PC-3 (cell line): ENCODE measurements at regions not wholly inside any gene's neighbourhood (a gene's known extent, or its start where the extent isn't known, plus 50 kb on each side); places are given as distances from the start of the nearest gene placed in this dataset.

ENCODE experiments used
- ATAC-seq: fragments of 200-7000 bp; cut with Tn5 transposase; 2 replicates; pipeline ENCODE4 v1.9.1; 2020; ENCODE audit warnings: mild to moderate bottlenecking, moderate library complexity
- BruUV-seq: library from RNA; stranded (reverse); fragments of 400-500 nt; replicated peaks from 2 replicates; lab custom pipeline; 2021; lab: Mats Ljungman, UMichigan
- CTCF ChIA-PET: fragments of 300-600 bp; sonication (Branson Sonifier 250); formaldehyde crosslinking; loops from one replicate; lab custom pipeline; 2022; ENCODE audit warnings: antibody characterized with exemption; lab: Charles Lee
- POLR2A ChIA-PET: fragments of 300-600 bp; sonication (Branson Sonifier 250); formaldehyde crosslinking; loops from one replicate; lab custom pipeline; 2022; ENCODE audit warnings: antibody characterized with exemption; ENCODE audit not compliant: unreplicated experiment; lab: Charles Lee
- DNase-seq: peaks from one replicate; pipeline ENCODE4 v3.0.0-alpha.2; 2015
- H2AFZ ChIP-seq: fragments of 300-600 bp; sonication (generic); 2 replicates; pipeline ENCODE4 v1.6.0; 2016; ENCODE audit warnings: antibody characterized with exemption, low read length
- H3F3A ChIP-seq: fragments of 300-600 bp; sonication (generic); one replicate; pipeline ENCODE4 v1.6.0; 2017; ENCODE audit warnings: antibody characterized with exemption, low read length, control low read depth, mild to moderate bottlenecking; ENCODE audit not compliant: unreplicated experiment
- H3K27ac ChIP-seq: fragments of 300-600 bp; sonication (generic); 2 replicates; pipeline ENCODE4 v1.5.1; 2016; ENCODE audit warnings: mild to moderate bottlenecking, low read length
- H3K27me3 ChIP-seq: fragments of 300-600 bp; sonication (generic); 2 replicates; pipeline ENCODE4 v1.6.1; 2016; ENCODE audit warnings: low read length, mixed read lengths
- H3K36me3 ChIP-seq: fragments of 300-600 bp; sonication (generic); 2 replicates; pipeline ENCODE4 v1.6.1; 2016; ENCODE audit warnings: low read depth, mixed run types, low read length, mixed read lengths
- H3K4me1 ChIP-seq: fragments of 300-600 bp; sonication (generic); 2 replicates; pipeline ENCODE4 v1.5.1; 2016; ENCODE audit warnings: low read length; ENCODE audit not compliant: insufficient read depth
- H3K4me2 ChIP-seq: fragments of 300-600 bp; sonication (generic); 2 replicates; pipeline ENCODE4 v1.6.0; 2016; ENCODE audit warnings: low read length
- H3K4me3 ChIP-seq: fragments of 300-600 bp; sonication (generic); 2 replicates; pipeline ENCODE4 v1.5.1; 2016; ENCODE audit warnings: mild to moderate bottlenecking, low read length, mixed read lengths
- H3K79me2 ChIP-seq: fragments of 300-600 bp; sonication (generic); 2 replicates; pipeline ENCODE4 v1.6.1; 2017; ENCODE audit warnings: low read length, mixed read lengths
- H3K9ac ChIP-seq: fragments of 300-600 bp; sonication (generic); 2 replicates; pipeline ENCODE4 v1.6.0; 2016; ENCODE audit warnings: mild to moderate bottlenecking, low read length
- H3K9me2 ChIP-seq: fragments of 300-600 bp; sonication (generic); replicated peaks from 2 replicates; pipeline ENCODE4 v1.6.1; 2016; ENCODE audit warnings: mixed run types, low read length, mixed read lengths
- H3K9me3 ChIP-seq: fragments of 300-600 bp; sonication (generic); 2 replicates; pipeline ENCODE4 v1.6.1; 2016; ENCODE audit warnings: low read length, mixed read lengths
- H4K20me1 ChIP-seq: fragments of 300-600 bp; sonication (generic); 2 replicates; pipeline ENCODE4 v1.6.1; 2016; ENCODE audit warnings: low read length, mixed read lengths
- CTCF ChIP-seq: fragments of 300-600 bp; sonication (generic); conservative IDR thresholded peaks from 2 replicates; pipeline ENCODE4 v1.5.1; 2017; ENCODE audit warnings: antibody characterized with exemption, low read depth, mild to moderate bottlenecking, low read length
- EZH2 ChIP-seq: fragments of 300-600 bp; sonication (generic); IDR thresholded peaks from one replicate; pipeline ENCODE4 v1.6.1; 2017; ENCODE audit warnings: antibody characterized with exemption, mild to moderate bottlenecking, low read length; ENCODE audit not compliant: unreplicated experiment
- EZH2phosphoT487 ChIP-seq: fragments of 300-600 bp; sonication (generic); IDR thresholded peaks from 2 replicates; pipeline ENCODE4 v1.6.1; 2018; ENCODE audit warnings: mild to moderate bottlenecking, antibody characterized with exemption, low read length, borderline replicate concordance
- intact Hi-C: fragments of 100-400 bp; cut with micrococcal nuclease; formaldehyde crosslinking; loops from 2 replicates; pipeline ENCODE4 v1.9.0; 2023

DNA sequence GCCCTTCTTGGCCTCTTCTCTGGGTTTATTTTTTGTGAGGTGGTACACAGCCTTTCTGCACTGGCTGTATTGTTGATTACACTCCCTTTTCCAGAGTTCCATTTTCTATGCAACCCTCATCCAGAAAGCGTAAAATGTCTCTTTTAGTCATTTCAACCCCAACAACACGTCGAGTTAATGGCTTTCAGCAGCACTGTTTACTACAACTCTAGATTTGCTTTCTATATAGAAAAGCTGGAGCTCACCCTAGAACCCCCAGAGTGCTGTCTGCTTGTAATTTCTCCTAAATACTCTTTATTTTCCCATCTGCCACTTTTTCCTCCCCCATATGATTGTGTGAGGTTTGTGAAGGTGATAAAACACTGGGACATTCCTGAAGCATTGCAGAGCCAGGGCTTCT lies 148.9 kb upstream of the TMTC4 start:
- ChIA-PET CTCF (no interaction called here), POLR2A (no interaction called here)
- TF ChIP-seq EZH2phosphoT487 (no peak), EZH2 (no peak), CTCF (no peak)
- ATAC-seq (no peak), DNase-seq (no peak)
- no peaks in the 10 kb centered on the region for H3K9me2 ChIP-seq
- H3K27me3 ChIP-seq: peaks cover 21% of the 10 kb centered on the region
- no peaks in the 10 kb centered on the region for H4K20me1 ChIP-seq
- no peaks in the 10 kb centered on the region for H3K9me3 ChIP-seq
- BruUV-seq: no TSS peak
- no peak overlapping the region for H3K9ac ChIP-seq
- no peaks in the 10 kb centered on the region for H3K36me3 ChIP-seq
- no peak overlapping the region for H3K27ac ChIP-seq
- no peaks in the 10 kb centered on the region for H3K79me2 ChIP-seq
- H2AFZ ChIP-seq: no peak overlapping the region
- no peak overlapping the region for H3K4me3 ChIP-seq
- no peak overlapping the region for H3K4me2 ChIP-seq
- peaks cover 7% of the 10 kb centered on the region; the same call in 1 of the 2 replicates for H3K4me1 ChIP-seq
- no peaks in the 10 kb centered on the region for H3F3A ChIP-seq
- intact Hi-C loops: no loop called here

DNA sequence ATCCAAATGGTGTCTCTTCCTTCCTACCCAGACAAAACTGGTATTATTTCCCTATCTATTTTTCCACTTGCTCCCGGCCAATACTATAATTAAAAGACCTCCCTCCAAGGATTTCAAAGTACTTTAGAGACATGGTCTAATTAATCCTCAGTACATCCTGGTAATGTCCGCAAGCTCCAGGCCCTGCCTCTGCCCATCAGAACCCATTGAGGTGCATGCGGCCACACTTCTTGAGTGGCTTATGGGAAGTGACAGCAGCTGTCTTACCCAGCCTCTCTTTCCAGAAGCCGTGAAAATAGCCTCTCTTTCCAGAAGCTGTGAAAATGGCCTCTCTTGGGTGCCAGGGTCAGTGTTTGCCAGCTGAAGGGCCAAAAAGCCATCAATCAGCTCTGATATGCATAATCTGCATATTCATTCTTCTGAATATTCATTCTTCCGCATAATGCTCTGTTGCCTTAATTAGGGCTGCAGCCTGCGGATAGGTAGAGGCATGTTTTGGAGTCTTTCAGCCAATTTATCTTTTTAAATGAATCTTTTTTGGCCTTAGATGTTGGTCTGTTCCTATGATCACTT lies 148.4 kb upstream of the TMTC4 start:
- no TSS peak for BruUV-seq
- Histone ChIP-seq H3K36me3 (no peaks in the 10 kb centered on the region), H3K27ac (no peak overlapping the region), H3K9me2 (no peaks in the 10 kb centered on the region), H3K79me2 (no peaks in the 10 kb centered on the region), H3K27me3 (peaks cover 21% of the 10 kb centered on the region), H3F3A (no peaks in the 10 kb centered on the region), H4K20me1 (no peaks in the 10 kb centered on the region), H3K4me1 (peaks cover 7% of the 10 kb centered on the region; the same call in 1 of the 2 replicates), H3K4me3 (no peak overlapping the region), H3K4me2 (no peak overlapping the region), H2AFZ (no peak overlapping the region), H3K9ac (no peak overlapping the region), H3K9me3 (no peaks in the 10 kb centered on the region)
- ChIA-PET CTCF (no interaction called here), POLR2A (no interaction called here)
- intact Hi-C loops: no loop called here
- DNase-seq (no peak), ATAC-seq (no peak)
- TF ChIP-seq CTCF: no peak
- no peak for TF ChIP-seq EZH2
- TF ChIP-seq EZH2phosphoT487: no peak

GRCh38 chr13:100818711-100819110 lies 144.1 kb upstream of the TMTC4 start:
- ATAC-seq (no peak), DNase-seq (no peak)
- POLR2A ChIA-PET: no interaction called here
- Histone ChIP-seq H2AFZ (no peak overlapping the region), H3K36me3 (no peaks in the 10 kb centered on the region), H4K20me1 (no peaks in the 10 kb centered on the region), H3K9me2 (no peaks in the 10 kb centered on the region), H3K4me2 (no peak overlapping the region), H3K27ac (no peak overlapping the region), H3F3A (no peaks in the 10 kb centered on the region), H3K4me3 (no peak overlapping the region), H3K4me1 (no peaks in the 10 kb centered on the region), H3K27me3 (peaks cover 21% of the 10 kb centered on the region), H3K79me2 (no peaks in the 10 kb centered on the region), H3K9me3 (no peaks in the 10 kb centered on the region), H3K9ac (no peak overlapping the region)
- BruUV-seq: no TSS peak
- CTCF ChIA-PET: no interaction called here
- intact Hi-C loops: no loop called here
- TF ChIP-seq EZH2phosphoT487 (no peak), EZH2 (no peak), CTCF (no peak)
